NCI-H1436 treated with DMSO at 0.1 percent for 48 hours (cell line): ENCODE measurements at regions not wholly inside any gene's neighbourhood (a gene's known extent, or its start where the extent isn't known, plus 50 kb on each side); places are given as distances from the start of the nearest gene placed in this dataset.

Experiments
- DNase-seq: peaks from one replicate; lab custom pipeline; 2025; lab: John Stamatoyannopoulos, UW

- no peak for DNase-seq
Observed at GRCh38 chr22:27635852-27636251, 165.7 kb downstream of the MN1 start.

GRCh38 chr22:27636716-27637508, 164.6 kb downstream of the MN1 start:
- DNase-seq, result no peak

- no peak for DNase-seq
Observed at GRCh38 chr22:27637604-27638003, 164.0 kb downstream of the MN1 start.

GRCh38 chr22:27638329-27639233, 163.0 kb downstream of the MN1 start:
- no peak for DNase-seq

GRCh38 chr22:27639248-27640086, 162.1 kb downstream of the MN1 start:
- no peak for DNase-seq

- no peak for DNase-seq
Observed at GRCh38 chr22:27641049-27641795, 160.3 kb downstream of the MN1 start.

- no peak for DNase-seq
Observed at GRCh38 chr22:27642104-27642800, 159.3 kb downstream of the MN1 start.

- DNase-seq, result no peak
Observed at GRCh38 chr22:27643907-27644306, 157.6 kb downstream of the MN1 start.

- no peak for DNase-seq
Observed at GRCh38 chr22:27644566-27644965, 157.0 kb downstream of the MN1 start.

GRCh38 chr22:27647540-27647939, 154.0 kb downstream of the MN1 start:
- no peak for DNase-seq

- no peak for DNase-seq
Observed at GRCh38 chr22:27648074-27648473, 153.5 kb downstream of the MN1 start.

- DNase-seq, result no peak
Observed at GRCh38 chr22:27648853-27649252, 152.7 kb downstream of the MN1 start.

GRCh38 chr22:27650572-27650971, 151.0 kb downstream of the MN1 start:
- DNase-seq, result no peak

- no peak for DNase-seq
Observed at GRCh38 chr22:27650985-27651384, 150.6 kb downstream of the MN1 start.

GRCh38 chr22:27651486-27651885, 150.1 kb downstream of the MN1 start:
- DNase-seq, result no peak

- DNase-seq, result no peak
Observed at GRCh38 chr22:27654546-27655445, 146.8 kb downstream of the MN1 start.

GRCh38 chr22:27655582-27656185, 145.9 kb downstream of the MN1 start:
- DNase-seq, result no peak

GRCh38 chr22:27656970-27657369, 144.6 kb downstream of the MN1 start:
- DNase-seq, result no peak

GRCh38 chr22:27660306-27660705, 141.2 kb downstream of the MN1 start:
- DNase-seq, result no peak
